Caco-2 (cell line): ENCODE measurements at regions not wholly inside any gene's neighbourhood (a gene's known extent, or its start where the extent isn't known, plus 50 kb on each side); places are given as distances from the start of the nearest gene placed in this dataset.

ENCODE experiments used
- BruUV-seq: library from RNA; stranded (reverse); fragments of 400-500 nt; replicated peaks from 2 replicates; lab custom pipeline; 2021; lab: Mats Ljungman, UMichigan
- CTCF ChIA-PET: fragments of 300-600 bp; sonication (Branson Sonifier 250); formaldehyde crosslinking; loops from one replicate; lab custom pipeline; 2022; ENCODE audit warnings: antibody characterized with exemption; lab: Charles Lee
- POLR2A ChIA-PET: fragments of 300-600 bp; sonication (Branson Sonifier 250); formaldehyde crosslinking; loops from one replicate; lab custom pipeline; 2022; ENCODE audit warnings: antibody characterized with exemption; lab: Charles Lee
- DNase-seq, 2 experiments: peaks; one replicate each; pipeline versions ENCODE4 v3.0.0 to v3.0.0-alpha.2; 2020 to 2022
- H3K27me3 ChIP-seq: replicated peaks from 2 replicates; pipeline ENCODE4 v1.6.0; 2011; ENCODE audit warnings: low read length; ENCODE audit not compliant: control insufficient read depth, insufficient read depth
- H3K36me3 ChIP-seq: 2 replicates; pipeline ENCODE4 v1.5.1; 2011; ENCODE audit warnings: low read length; ENCODE audit not compliant: control insufficient read depth, insufficient read depth
- H3K4me1 ChIP-seq: fragments of 250-450 bp; sonication (Bioruptor Pico); 2 replicates; pipeline ENCODE4 v1.5.1; 2020; ENCODE audit warnings: mild to moderate bottlenecking
- H3K4me3 ChIP-seq: 2 replicates; pipeline ENCODE4 v1.5.1; 2011; ENCODE audit warnings: low read depth, mild to moderate bottlenecking, control low read depth, low read length
- H3K9me3 ChIP-seq: fragments of 250-450 bp; sonication (Bioruptor Pico); 2 replicates; pipeline ENCODE4 v1.5.1; 2020; ENCODE audit warnings: mild to moderate bottlenecking, moderate library complexity
- H3K27ac Mint-ChIP-seq: one replicate; pipeline ENCODE4 v1.8.0; 2022; ENCODE audit warnings: mixed read lengths; ENCODE audit not compliant: unreplicated experiment
- H3K27me3 Mint-ChIP-seq: one replicate; pipeline ENCODE4 v1.8.0; 2022; ENCODE audit warnings: mixed read lengths; ENCODE audit not compliant: insufficient read depth, unreplicated experiment
- H3K36me3 Mint-ChIP-seq: one replicate; pipeline ENCODE4 v1.8.0; 2022; ENCODE audit warnings: mild to moderate bottlenecking, mixed read lengths; ENCODE audit not compliant: insufficient read depth, unreplicated experiment
- H3K4me1 Mint-ChIP-seq: one replicate; pipeline ENCODE4 v1.8.0; 2022; ENCODE audit warnings: low read depth, mixed read lengths; ENCODE audit not compliant: unreplicated experiment
- H3K4me3 Mint-ChIP-seq: one replicate; pipeline ENCODE4 v1.8.0; 2022; ENCODE audit warnings: mild to moderate bottlenecking, moderate library complexity, mixed read lengths; ENCODE audit not compliant: unreplicated experiment
- H3K9me3 Mint-ChIP-seq: one replicate; pipeline ENCODE4 v1.8.0; 2022; ENCODE audit warnings: mixed read lengths; ENCODE audit not compliant: unreplicated experiment
- intact Hi-C: fragments of 100-400 bp; cut with micrococcal nuclease; formaldehyde crosslinking; loops from one replicate; pipeline ENCODE4 v1.10.0; 2022; ENCODE audit not compliant: unreplicated experiment
- TF ChIP-seq, protein P1 (sequence below), 2 experiments: fragments of 200-600 bp in 1 of 2; IDR thresholded peaks; 1 replicate in 1 of 2; 2 replicates in 1 of 2; pipeline versions ENCODE4 v1.5.1 to v1.8.0; 2011 to 2022; ENCODE audit warnings: antibody characterized with exemption in 1 of 2, control low read depth in 1 of 2, inconsistent platforms in 1 of 2, low read depth in 1 of 2, low read length in 1 of 2, mild to moderate bottlenecking in 1 of 2, moderate library complexity in 1 of 2; ENCODE audit not compliant: insufficient read depth in 1 of 2, severe bottlenecking in 1 of 2, unreplicated experiment in 1 of 2

DNA sequence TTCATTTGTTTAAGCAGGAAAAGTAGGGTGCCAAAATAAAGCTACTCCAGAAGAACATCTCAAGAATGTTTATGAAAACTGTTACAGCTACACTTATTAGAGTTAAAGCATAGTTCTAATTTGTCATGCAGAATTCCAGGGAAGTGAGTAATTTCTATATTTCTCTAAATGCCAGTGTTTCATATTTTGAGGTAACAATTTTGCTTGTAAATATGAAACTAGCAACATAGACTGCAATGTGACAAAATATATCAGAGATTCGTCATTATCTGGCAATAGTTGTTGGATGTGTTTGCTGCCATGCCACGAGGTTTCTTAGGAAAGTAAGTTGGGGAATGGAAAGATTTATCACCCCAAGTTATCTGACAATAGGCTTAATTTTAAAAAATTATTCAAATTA, 424.1 kb upstream of the ZEB2 start:
- Mint-ChIP-seq H3K4me1 (peaks cover 7% of the 10 kb centered on the region), H3K27me3 (peaks cover 6% of the 10 kb centered on the region), H3K27ac (no peak overlapping the region), H3K9me3 (no peaks in the 10 kb centered on the region), H3K36me3 (no peaks in the 10 kb centered on the region), H3K4me3 (no peak overlapping the region)
- ChIA-PET POLR2A (no interaction called here), CTCF (no interaction called here)
- Histone ChIP-seq H3K9me3 (no peaks in the 10 kb centered on the region), H3K4me1 (no peaks in the 10 kb centered on the region), H3K4me3 (no peak overlapping the region), H3K36me3 (no peaks in the 10 kb centered on the region), H3K27me3 (no peaks in the 10 kb centered on the region)
- intact Hi-C loops: no loop called here
- no TSS peak for BruUV-seq
- TF ChIP-seq, protein P1, sequence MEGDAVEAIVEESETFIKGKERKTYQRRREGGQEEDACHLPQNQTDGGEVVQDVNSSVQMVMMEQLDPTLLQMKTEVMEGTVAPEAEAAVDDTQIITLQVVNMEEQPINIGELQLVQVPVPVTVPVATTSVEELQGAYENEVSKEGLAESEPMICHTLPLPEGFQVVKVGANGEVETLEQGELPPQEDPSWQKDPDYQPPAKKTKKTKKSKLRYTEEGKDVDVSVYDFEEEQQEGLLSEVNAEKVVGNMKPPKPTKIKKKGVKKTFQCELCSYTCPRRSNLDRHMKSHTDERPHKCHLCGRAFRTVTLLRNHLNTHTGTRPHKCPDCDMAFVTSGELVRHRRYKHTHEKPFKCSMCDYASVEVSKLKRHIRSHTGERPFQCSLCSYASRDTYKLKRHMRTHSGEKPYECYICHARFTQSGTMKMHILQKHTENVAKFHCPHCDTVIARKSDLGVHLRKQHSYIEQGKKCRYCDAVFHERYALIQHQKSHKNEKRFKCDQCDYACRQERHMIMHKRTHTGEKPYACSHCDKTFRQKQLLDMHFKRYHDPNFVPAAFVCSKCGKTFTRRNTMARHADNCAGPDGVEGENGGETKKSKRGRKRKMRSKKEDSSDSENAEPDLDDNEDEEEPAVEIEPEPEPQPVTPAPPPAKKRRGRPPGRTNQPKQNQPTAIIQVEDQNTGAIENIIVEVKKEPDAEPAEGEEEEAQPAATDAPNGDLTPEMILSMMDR (IDR thresholded peaks at IDR 0.05; ENCODE audit: insufficient read depth in 1 of 2, low read depth in 1 of 2, low read length in 1 of 2, severe bottlenecking in 1 of 2, unreplicated experiment in 1 of 2): no peak
- DNase-seq: no peak

DNA sequence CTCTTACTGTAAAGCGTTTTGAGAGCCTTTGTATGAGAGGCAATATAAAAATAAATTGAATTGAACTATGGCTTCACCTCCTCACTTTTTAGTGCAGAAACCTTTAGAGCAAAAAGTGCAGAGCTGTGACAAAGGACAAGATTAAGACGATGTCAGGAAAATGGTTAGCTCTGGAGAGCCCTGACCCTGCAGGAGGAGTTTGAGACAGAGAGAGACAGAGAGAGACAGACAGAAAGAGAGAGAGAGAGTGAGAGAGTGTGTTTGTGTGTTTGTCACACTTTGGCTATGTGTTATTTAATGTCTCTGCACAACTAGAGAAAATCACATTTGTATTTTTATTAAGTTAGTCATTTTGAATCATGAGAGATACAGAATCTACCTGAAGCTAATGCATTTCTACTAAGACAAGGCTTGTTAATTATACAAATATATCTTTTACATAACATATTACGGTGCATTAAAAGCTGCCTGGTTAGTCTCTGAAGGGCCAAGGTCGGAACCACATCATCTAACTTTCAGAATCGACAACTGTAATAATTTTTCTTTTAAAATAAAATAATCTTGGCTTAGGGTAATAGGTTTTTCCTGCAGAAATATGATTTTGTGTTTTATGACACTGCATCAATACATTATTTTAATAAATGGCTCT, 423.5 kb upstream of the ZEB2 start:
- TF ChIP-seq, protein P1 (IDR thresholded peaks at IDR 0.05; ENCODE audit: insufficient read depth in 1 of 2, low read depth in 1 of 2, low read length in 1 of 2, severe bottlenecking in 1 of 2, unreplicated experiment in 1 of 2): no peak
- POLR2A ChIA-PET: no interaction called here
- no peak overlapping the region for H3K4me3 ChIP-seq
- H3K27me3 ChIP-seq: no peaks in the 10 kb centered on the region
- H3K4me1 ChIP-seq: no peaks in the 10 kb centered on the region
- H3K27me3 Mint-ChIP-seq: peaks cover 6% of the 10 kb centered on the region
- BruUV-seq: no TSS peak
- DNase-seq: no peak
- no peaks in the 10 kb centered on the region for H3K9me3 Mint-ChIP-seq
- H3K4me1 Mint-ChIP-seq: peaks cover 7% of the 10 kb centered on the region
- H3K9me3 ChIP-seq: no peaks in the 10 kb centered on the region
- H3K4me3 Mint-ChIP-seq: no peak overlapping the region
- H3K36me3 Mint-ChIP-seq: no peaks in the 10 kb centered on the region
- CTCF ChIA-PET: no interaction called here
- intact Hi-C loops: no loop called here
- H3K27ac Mint-ChIP-seq: no peak overlapping the region
- H3K36me3 ChIP-seq: no peaks in the 10 kb centered on the region

DNA sequence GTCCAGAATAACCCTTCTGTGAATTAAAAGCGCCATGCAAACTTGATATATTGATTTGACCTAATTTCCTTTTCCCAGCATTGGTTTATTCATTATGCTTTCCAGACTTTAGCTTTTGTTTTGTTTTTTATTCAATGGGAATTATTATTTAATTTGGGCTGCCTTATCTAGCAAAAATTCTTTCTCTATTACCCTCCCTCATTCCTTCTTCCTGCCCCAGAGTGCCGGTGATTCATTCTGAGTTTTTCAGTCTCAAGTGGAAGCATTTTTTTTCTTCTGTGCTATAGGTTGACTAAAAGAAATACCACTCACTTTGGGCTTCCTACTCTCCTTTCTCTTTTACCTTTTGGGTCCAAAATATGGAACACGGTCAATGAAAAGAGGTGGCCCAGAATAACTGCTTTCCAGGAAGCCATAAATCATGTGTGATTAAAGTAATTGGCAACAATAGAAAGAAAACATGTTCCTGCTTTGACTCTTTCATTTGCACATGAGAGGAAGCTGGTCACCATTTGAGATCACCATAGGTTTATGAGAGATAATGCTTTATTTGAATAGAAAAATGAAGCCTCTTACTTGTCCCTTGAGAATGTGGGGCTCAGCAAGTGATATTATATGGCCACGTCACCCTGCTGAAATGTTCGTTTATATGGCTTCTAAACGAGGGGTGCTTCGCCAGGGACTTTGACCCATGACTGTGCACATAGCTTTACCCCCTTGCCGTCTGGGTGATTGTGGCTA, 422.8 kb upstream of the ZEB2 start:
- CTCF ChIA-PET: no interaction called here
- Mint-ChIP-seq H3K9me3 (no peaks in the 10 kb centered on the region), H3K4me1 (peaks cover 7% of the 10 kb centered on the region), H3K27ac (no peak overlapping the region), H3K36me3 (no peaks in the 10 kb centered on the region), H3K27me3 (peaks cover 6% of the 10 kb centered on the region), H3K4me3 (no peak overlapping the region)
- no peak overlapping the region for H3K4me3 ChIP-seq
- DNase-seq: no peak
- no peaks in the 10 kb centered on the region for H3K4me1 ChIP-seq
- H3K36me3 ChIP-seq: no peaks in the 10 kb centered on the region
- H3K9me3 ChIP-seq: no peaks in the 10 kb centered on the region
- H3K27me3 ChIP-seq: no peaks in the 10 kb centered on the region
- POLR2A ChIA-PET: no interaction called here
- intact Hi-C loops: no loop called here
- TF ChIP-seq, protein P1 (IDR thresholded peaks at IDR 0.05; ENCODE audit: insufficient read depth in 1 of 2, low read depth in 1 of 2, low read length in 1 of 2, severe bottlenecking in 1 of 2, unreplicated experiment in 1 of 2): no peak
- BruUV-seq: no TSS peak
